H9 (cell line): ENCODE measurements at regions not wholly inside any gene's neighbourhood (a gene's known extent, or its start where the extent isn't known, plus 50 kb on each side); places are given as distances from the start of the nearest gene placed in this dataset.

ENCODE experiments used
- DNase-seq: peaks from one replicate; pipeline ENCODE4 v3.0.0-alpha.2; 2017
- H2AFZ ChIP-seq: one replicate; pipeline ENCODE4 v1.6.1; 2013; ENCODE audit warnings: mild to moderate bottlenecking, low read length, control low read depth, moderate library complexity
- H2AK5ac ChIP-seq: 2 replicates; pipeline ENCODE4 v1.6.1; 2013; ENCODE audit warnings: low read length, control low read depth, mixed read lengths; ENCODE audit not compliant: insufficient read length
- H2BK120ac ChIP-seq: one replicate; pipeline ENCODE4 v1.6.1; 2013; ENCODE audit warnings: low read depth, mild to moderate bottlenecking, low read length, control low read depth, inconsistent platforms; ENCODE audit not compliant: poor library complexity, severe bottlenecking
- H2BK12ac ChIP-seq: 2 replicates; pipeline ENCODE4 v1.6.1; 2013; ENCODE audit warnings: low read length, control low read depth, mixed read lengths, low read depth; ENCODE audit not compliant: insufficient read length
- H2BK15ac ChIP-seq: 2 replicates; pipeline ENCODE4 v1.6.1; 2013; ENCODE audit warnings: low read depth, low read length, control low read depth
- H2BK20ac ChIP-seq: one replicate; pipeline ENCODE4 v1.6.1; 2013; ENCODE audit warnings: low read depth, mild to moderate bottlenecking, low read length, control low read depth, inconsistent platforms; ENCODE audit not compliant: poor library complexity, severe bottlenecking
- H2BK5ac ChIP-seq: 2 replicates; pipeline ENCODE4 v1.6.1; 2013; ENCODE audit warnings: low read length, control low read depth, mixed read lengths; ENCODE audit not compliant: insufficient read length
- H3K14ac ChIP-seq: 2 replicates; pipeline ENCODE4 v1.6.1; 2013; ENCODE audit warnings: low read length, control low read depth; ENCODE audit not compliant: insufficient read depth
- H3K18ac ChIP-seq: 2 replicates; pipeline ENCODE4 v1.6.1; 2013; ENCODE audit warnings: low read depth, mild to moderate bottlenecking, mixed read lengths, low read length, control low read depth; ENCODE audit not compliant: insufficient read length
- H3K23ac ChIP-seq: 2 replicates; pipeline ENCODE4 v1.6.1; 2013; ENCODE audit warnings: low read length, control low read depth, mixed read lengths, low read depth; ENCODE audit not compliant: insufficient read length
- H3K23me2 ChIP-seq: 2 replicates; pipeline ENCODE4 v1.6.1; 2013; ENCODE audit warnings: low read depth, mild to moderate bottlenecking, mixed read lengths, low read length, control low read depth; ENCODE audit not compliant: insufficient read length, poor library complexity, severe bottlenecking
- H3K27ac ChIP-seq: 2 replicates; pipeline ENCODE4 v1.5.1; 2013; ENCODE audit warnings: low read length, control low read depth, mixed read lengths, low read depth; ENCODE audit not compliant: insufficient read length
- H3K27me3 ChIP-seq: 2 replicates; pipeline ENCODE4 v1.6.1; 2013; ENCODE audit warnings: low read length, control low read depth, inconsistent platforms; ENCODE audit not compliant: insufficient read depth
- H3K4ac ChIP-seq: 2 replicates; pipeline ENCODE4 v1.6.1; 2013; ENCODE audit warnings: low read depth, mild to moderate bottlenecking, control low read depth, inconsistent platforms, low read length, moderate library complexity
- H3K4me1 ChIP-seq: 2 replicates; pipeline ENCODE4 v1.6.1; 2013; ENCODE audit warnings: low read length, control low read depth, inconsistent platforms; ENCODE audit not compliant: insufficient read depth
- H3K4me2 ChIP-seq: 2 replicates; pipeline ENCODE4 v1.6.1; 2013; ENCODE audit warnings: low read length, control low read depth, mixed read lengths; ENCODE audit not compliant: insufficient read length, insufficient read depth
- H3K56ac ChIP-seq: 2 replicates; pipeline ENCODE4 v1.6.1; 2013; ENCODE audit warnings: low read depth, mild to moderate bottlenecking, mixed read lengths, low read length, control low read depth; ENCODE audit not compliant: insufficient read length
- H3K79me1 ChIP-seq: 2 replicates; pipeline ENCODE4 v1.6.1; 2013; ENCODE audit warnings: low read depth, mild to moderate bottlenecking, moderate library complexity, low read length, control low read depth, inconsistent platforms; ENCODE audit not compliant: insufficient read depth, poor library complexity, severe bottlenecking
- H3K79me2 ChIP-seq: 2 replicates; pipeline ENCODE4 v1.6.1; 2013; ENCODE audit warnings: low read length, control low read depth, inconsistent platforms; ENCODE audit not compliant: insufficient read depth
- H3K9ac ChIP-seq: 2 replicates; pipeline ENCODE4 v1.6.1; 2013; ENCODE audit warnings: low read length, control low read depth, mixed read lengths; ENCODE audit not compliant: insufficient read length; ENCODE audit errors: extremely low read depth
- H3K9me3 ChIP-seq: one replicate; pipeline ENCODE4 v1.6.1; 2013; ENCODE audit warnings: low read depth, low read length, inconsistent platforms; ENCODE audit not compliant: control insufficient read depth
- H3T11ph ChIP-seq: one replicate; pipeline ENCODE4 v1.6.1; 2013; ENCODE audit warnings: mild to moderate bottlenecking, low read length, control low read depth, inconsistent platforms
- H4K20me1 ChIP-seq: one replicate; pipeline ENCODE4 v1.6.1; 2013; ENCODE audit not compliant: control insufficient read depth, insufficient read length, insufficient read depth
- H4K5ac ChIP-seq: 2 replicates; pipeline ENCODE4 v1.6.1; 2013; ENCODE audit warnings: low read depth, mild to moderate bottlenecking, mixed read lengths, low read length, control low read depth; ENCODE audit not compliant: insufficient read length
- H4K8ac ChIP-seq: replicated peaks from 2 replicates; pipeline ENCODE4 v1.6.1; 2013; ENCODE audit warnings: low read length, control low read depth, mixed read lengths, low read depth; ENCODE audit not compliant: insufficient read length
- H4K91ac ChIP-seq: 2 replicates; pipeline ENCODE4 v1.6.1; 2013; ENCODE audit warnings: low read depth, mild to moderate bottlenecking, moderate library complexity, mixed read lengths, low read length, control low read depth; ENCODE audit not compliant: insufficient read length
- H3K27ac Mint-ChIP-seq, 3 experiments: 2 replicates in 2 of 3; 3 replicates in 1 of 3; pipeline ENCODE4 v1.8.0; 2020 to 2021; ENCODE audit warnings: mixed read lengths in 3 of 3, mild to moderate bottlenecking in 1 of 3, moderate library complexity in 1 of 3
- H3K27me3 Mint-ChIP-seq: 2 replicates; pipeline ENCODE4 v1.8.0; 2021; ENCODE audit warnings: low read depth, mild to moderate bottlenecking, moderate library complexity, mixed read lengths
- H3K36me3 Mint-ChIP-seq, 3 experiments: 2 replicates in 2 of 3; 3 replicates in 1 of 3; pipeline ENCODE4 v1.8.0; 2020 to 2021; ENCODE audit warnings: low read depth in 3 of 3, mixed read lengths in 3 of 3; ENCODE audit not compliant: insufficient read depth in 1 of 3
- H3K4me1 Mint-ChIP-seq, 2 experiments: 2 replicates each; pipeline ENCODE4 v1.8.0; 2020; ENCODE audit warnings: mixed read lengths in 2 of 2
- H3K4me3 Mint-ChIP-seq, 2 experiments: 2 replicates in 1 of 2; 3 replicates in 1 of 2; pipeline ENCODE4 v1.8.0; 2020 to 2021; ENCODE audit warnings: mild to moderate bottlenecking in 2 of 2, mixed read lengths in 2 of 2, moderate library complexity in 1 of 2
- H3K9me3 Mint-ChIP-seq, 2 experiments: 2 replicates in 1 of 2; 3 replicates in 1 of 2; pipeline ENCODE4 v1.8.0; 2020; ENCODE audit warnings: mild to moderate bottlenecking in 2 of 2, mixed read lengths in 2 of 2, moderate library complexity in 1 of 2
- WGBS: extraction: QIAGEN DNeasy Blood & Tissue Kit; methylation state at CpG from one replicate; pipeline ENCODE4 v1.1.7; 2013; ENCODE audit warnings: missing lambda C conversion rate, low lambda C conversion rate, mixed read lengths; ENCODE audit not compliant: insufficient read length; ENCODE audit errors: extremely low coverage; 5-methylcytosine and 5-hydroxymethylcytosine counted together
- TF ChIP-seq, protein P1 (sequence below): fragments of 200-600 bp; sonication (generic); conservative IDR thresholded peaks from 3 replicates; pipeline ENCODE4 v1.8.0; 2021; ENCODE audit warnings: antibody characterized with exemption, mild to moderate bottlenecking

DNA sequence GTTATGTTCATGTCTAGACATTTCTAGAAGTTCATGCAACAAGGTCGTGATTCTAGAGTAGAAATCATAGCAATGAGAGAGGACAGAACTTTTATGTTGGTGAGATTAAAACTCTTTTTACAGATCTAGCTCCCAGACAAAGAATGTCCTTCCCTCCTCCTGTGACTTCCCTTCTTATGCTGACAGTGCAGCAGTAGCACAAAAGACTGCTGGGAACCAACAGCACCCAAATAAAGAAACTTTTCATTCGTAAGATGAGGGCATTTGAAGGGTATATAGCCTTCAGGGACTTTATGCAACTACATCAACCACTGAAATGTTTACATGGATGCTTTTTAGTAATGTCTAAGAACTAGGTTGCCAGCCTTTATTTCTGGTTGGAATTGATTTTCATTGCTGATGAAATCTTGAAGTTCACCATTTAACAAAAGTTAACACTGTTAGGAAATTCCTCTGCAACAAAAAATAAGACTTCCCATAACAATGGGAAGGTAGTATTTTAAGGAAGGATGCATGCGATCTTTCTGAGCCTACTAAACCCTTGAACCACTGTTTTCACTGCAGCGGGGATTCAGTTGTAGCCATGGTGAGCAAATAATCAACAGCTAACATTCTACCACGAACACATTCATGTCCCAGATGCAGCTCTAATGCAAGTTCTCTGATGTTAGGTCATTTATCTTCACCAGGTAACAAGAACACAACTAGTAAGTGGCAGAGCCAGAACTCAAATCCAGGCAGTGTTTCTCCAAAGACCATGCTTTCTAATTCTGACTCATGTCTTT, 672.8 kb downstream of the PTPRC start:
- Histone ChIP-seq H2BK20ac (no peak overlapping the region), H2AFZ (no peak overlapping the region), H3K9ac (no peak overlapping the region), H2BK120ac (no peak overlapping the region), H2BK15ac (no peak overlapping the region), H3T11ph (no peak overlapping the region), H2AK5ac (no peak overlapping the region), H3K4ac (no peak overlapping the region), H3K79me1 (no peaks in the 10 kb centered on the region), H3K27me3 (no peaks in the 10 kb centered on the region), H2BK12ac (no peak overlapping the region), H4K91ac (no peak overlapping the region), H3K27ac (peak overlapping the region; percentile 28), H3K18ac (peak overlapping the region; percentile 5), H3K9me3 (no peaks in the 10 kb centered on the region), H4K20me1 (no peaks in the 10 kb centered on the region), H4K5ac (no peak overlapping the region), H3K14ac (no peak overlapping the region), H3K23ac (no peak overlapping the region), H2BK5ac (no peak overlapping the region), H3K4me2 (no peak overlapping the region), H3K79me2 (no peaks in the 10 kb centered on the region), H3K4me1 (no peaks in the 10 kb centered on the region; the same call in 1 of the 2 replicates), H3K23me2 (no peaks in the 10 kb centered on the region), H3K56ac (no peak overlapping the region), H4K8ac (no peak overlapping the region)
- no peak for DNase-seq
- TF ChIP-seq, protein P1, sequence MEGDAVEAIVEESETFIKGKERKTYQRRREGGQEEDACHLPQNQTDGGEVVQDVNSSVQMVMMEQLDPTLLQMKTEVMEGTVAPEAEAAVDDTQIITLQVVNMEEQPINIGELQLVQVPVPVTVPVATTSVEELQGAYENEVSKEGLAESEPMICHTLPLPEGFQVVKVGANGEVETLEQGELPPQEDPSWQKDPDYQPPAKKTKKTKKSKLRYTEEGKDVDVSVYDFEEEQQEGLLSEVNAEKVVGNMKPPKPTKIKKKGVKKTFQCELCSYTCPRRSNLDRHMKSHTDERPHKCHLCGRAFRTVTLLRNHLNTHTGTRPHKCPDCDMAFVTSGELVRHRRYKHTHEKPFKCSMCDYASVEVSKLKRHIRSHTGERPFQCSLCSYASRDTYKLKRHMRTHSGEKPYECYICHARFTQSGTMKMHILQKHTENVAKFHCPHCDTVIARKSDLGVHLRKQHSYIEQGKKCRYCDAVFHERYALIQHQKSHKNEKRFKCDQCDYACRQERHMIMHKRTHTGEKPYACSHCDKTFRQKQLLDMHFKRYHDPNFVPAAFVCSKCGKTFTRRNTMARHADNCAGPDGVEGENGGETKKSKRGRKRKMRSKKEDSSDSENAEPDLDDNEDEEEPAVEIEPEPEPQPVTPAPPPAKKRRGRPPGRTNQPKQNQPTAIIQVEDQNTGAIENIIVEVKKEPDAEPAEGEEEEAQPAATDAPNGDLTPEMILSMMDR, result no peak
- Mint-ChIP-seq H3K27me3 (no peaks in the 10 kb centered on the region), H3K27ac (peak overlapping the region; percentile 76 to 96 (median 91)), H3K4me1 (peaks cover 23 to 25% of the 10 kb centered on the region in 2 experiments), H3K4me3 (no peak overlapping the region; a peak in 1 of 5 replicates), H3K36me3 (no peaks in the 10 kb centered on the region), H3K9me3 (no peaks in the 10 kb centered on the region)
- WGBS, result no CpG with 5 or more reads among the region's 5 CpGs
